ENCODE measurements at regions not wholly inside any gene's neighbourhood (a gene's known extent, or its start where the extent isn't known, plus 50 kb on each side); places are given as distances from the start of the nearest gene placed in this dataset.

DNA sequence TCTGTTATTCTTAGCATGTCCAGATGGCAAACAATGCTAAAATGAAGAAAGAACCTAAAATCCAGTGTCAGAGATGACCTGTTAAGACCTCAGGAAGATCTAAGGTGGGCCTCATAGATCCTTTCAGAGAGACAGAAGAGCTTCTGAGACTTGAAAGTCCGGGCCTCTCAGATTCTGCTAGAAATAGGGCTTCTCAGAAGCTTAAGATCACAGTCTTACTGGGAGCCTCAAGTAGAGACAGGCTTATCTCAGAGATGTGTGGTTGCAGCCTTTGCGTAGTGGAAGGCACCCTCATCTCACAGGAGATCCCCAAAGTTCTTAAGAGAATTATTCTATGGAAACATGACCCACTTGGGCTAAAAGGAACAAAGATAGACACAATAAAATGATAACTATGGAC lies 642.8 kb downstream of the TNS3 start:
- no peaks in the 10 kb centered on the region for H3K27me3 Mint-ChIP-seq (ENCODE audit: low read depth)
- ChIA-PET POLR2A (no interaction called here), CTCF (no interaction called here)
- DNase-seq (ENCODE audit: low spot score): no peak
- no peak overlapping the region for H3K27ac Mint-ChIP-seq
- peaks cover 4% of the 10 kb centered on the region; the same call in 1 of the 2 replicates for H3K9me3 Mint-ChIP-seq
- TF ChIP-seq, protein P1, sequence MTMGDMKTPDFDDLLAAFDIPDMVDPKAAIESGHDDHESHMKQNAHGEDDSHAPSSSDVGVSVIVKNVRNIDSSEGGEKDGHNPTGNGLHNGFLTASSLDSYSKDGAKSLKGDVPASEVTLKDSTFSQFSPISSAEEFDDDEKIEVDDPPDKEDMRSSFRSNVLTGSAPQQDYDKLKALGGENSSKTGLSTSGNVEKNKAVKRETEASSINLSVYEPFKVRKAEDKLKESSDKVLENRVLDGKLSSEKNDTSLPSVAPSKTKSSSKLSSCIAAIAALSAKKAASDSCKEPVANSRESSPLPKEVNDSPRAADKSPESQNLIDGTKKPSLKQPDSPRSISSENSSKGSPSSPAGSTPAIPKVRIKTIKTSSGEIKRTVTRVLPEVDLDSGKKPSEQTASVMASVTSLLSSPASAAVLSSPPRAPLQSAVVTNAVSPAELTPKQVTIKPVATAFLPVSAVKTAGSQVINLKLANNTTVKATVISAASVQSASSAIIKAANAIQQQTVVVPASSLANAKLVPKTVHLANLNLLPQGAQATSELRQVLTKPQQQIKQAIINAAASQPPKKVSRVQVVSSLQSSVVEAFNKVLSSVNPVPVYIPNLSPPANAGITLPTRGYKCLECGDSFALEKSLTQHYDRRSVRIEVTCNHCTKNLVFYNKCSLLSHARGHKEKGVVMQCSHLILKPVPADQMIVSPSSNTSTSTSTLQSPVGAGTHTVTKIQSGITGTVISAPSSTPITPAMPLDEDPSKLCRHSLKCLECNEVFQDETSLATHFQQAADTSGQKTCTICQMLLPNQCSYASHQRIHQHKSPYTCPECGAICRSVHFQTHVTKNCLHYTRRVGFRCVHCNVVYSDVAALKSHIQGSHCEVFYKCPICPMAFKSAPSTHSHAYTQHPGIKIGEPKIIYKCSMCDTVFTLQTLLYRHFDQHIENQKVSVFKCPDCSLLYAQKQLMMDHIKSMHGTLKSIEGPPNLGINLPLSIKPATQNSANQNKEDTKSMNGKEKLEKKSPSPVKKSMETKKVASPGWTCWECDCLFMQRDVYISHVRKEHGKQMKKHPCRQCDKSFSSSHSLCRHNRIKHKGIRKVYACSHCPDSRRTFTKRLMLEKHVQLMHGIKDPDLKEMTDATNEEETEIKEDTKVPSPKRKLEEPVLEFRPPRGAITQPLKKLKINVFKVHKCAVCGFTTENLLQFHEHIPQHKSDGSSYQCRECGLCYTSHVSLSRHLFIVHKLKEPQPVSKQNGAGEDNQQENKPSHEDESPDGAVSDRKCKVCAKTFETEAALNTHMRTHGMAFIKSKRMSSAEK (CRISPR knock-in tag; IDR thresholded peaks at IDR 0.05; ENCODE audit: borderline replicate concordance): no peak
- TF ChIP-seq RORB (CRISPR knock-in tag; IDR thresholded peaks at IDR 0.05) (no peak), FOXP1 (CRISPR knock-in tag; IDR thresholded peaks at IDR 0.05; ENCODE audit: borderline replicate concordance) (no peak), CREM (CRISPR knock-in tag; IDR thresholded peaks at IDR 0.05) (no peak), ELF4 (CRISPR knock-in tag; IDR thresholded peaks at IDR 0.05; ENCODE audit: low read depth) (no peak), TEAD4 (CRISPR knock-in tag; IDR thresholded peaks at IDR 0.05) (no peak), ZNF138 (CRISPR knock-in tag; conservative IDR thresholded peaks at IDR 0.05) (no peak), GTF2I (CRISPR knock-in tag; conservative IDR thresholded peaks at IDR 0.05) (no peak), KAT7 (CRISPR knock-in tag; IDR thresholded peaks at IDR 0.05; ENCODE audit: borderline replicate concordance) (no peak), ESRRA (CRISPR knock-in tag; IDR thresholded peaks at IDR 0.05; ENCODE audit: borderline replicate concordance) (no peak), FOXK1 (CRISPR knock-in tag; IDR thresholded peaks at IDR 0.05) (no peak)
- TF ChIP-seq, protein P2, sequence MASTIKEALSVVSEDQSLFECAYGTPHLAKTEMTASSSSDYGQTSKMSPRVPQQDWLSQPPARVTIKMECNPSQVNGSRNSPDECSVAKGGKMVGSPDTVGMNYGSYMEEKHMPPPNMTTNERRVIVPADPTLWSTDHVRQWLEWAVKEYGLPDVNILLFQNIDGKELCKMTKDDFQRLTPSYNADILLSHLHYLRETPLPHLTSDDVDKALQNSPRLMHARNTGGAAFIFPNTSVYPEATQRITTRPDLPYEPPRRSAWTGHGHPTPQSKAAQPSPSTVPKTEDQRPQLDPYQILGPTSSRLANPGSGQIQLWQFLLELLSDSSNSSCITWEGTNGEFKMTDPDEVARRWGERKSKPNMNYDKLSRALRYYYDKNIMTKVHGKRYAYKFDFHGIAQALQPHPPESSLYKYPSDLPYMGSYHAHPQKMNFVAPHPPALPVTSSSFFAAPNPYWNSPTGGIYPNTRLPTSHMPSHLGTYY (CRISPR knock-in tag; IDR thresholded peaks at IDR 0.05): no peak
- TF ChIP-seq, protein P3, sequence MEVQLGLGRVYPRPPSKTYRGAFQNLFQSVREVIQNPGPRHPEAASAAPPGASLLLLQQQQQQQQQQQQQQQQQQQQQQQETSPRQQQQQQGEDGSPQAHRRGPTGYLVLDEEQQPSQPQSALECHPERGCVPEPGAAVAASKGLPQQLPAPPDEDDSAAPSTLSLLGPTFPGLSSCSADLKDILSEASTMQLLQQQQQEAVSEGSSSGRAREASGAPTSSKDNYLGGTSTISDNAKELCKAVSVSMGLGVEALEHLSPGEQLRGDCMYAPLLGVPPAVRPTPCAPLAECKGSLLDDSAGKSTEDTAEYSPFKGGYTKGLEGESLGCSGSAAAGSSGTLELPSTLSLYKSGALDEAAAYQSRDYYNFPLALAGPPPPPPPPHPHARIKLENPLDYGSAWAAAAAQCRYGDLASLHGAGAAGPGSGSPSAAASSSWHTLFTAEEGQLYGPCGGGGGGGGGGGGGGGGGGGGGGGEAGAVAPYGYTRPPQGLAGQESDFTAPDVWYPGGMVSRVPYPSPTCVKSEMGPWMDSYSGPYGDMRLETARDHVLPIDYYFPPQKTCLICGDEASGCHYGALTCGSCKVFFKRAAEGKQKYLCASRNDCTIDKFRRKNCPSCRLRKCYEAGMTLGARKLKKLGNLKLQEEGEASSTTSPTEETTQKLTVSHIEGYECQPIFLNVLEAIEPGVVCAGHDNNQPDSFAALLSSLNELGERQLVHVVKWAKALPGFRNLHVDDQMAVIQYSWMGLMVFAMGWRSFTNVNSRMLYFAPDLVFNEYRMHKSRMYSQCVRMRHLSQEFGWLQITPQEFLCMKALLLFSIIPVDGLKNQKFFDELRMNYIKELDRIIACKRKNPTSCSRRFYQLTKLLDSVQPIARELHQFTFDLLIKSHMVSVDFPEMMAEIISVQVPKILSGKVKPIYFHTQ (CRISPR knock-in tag; IDR thresholded peaks at IDR 0.05): no peak
- TF ChIP-seq, protein P4, sequence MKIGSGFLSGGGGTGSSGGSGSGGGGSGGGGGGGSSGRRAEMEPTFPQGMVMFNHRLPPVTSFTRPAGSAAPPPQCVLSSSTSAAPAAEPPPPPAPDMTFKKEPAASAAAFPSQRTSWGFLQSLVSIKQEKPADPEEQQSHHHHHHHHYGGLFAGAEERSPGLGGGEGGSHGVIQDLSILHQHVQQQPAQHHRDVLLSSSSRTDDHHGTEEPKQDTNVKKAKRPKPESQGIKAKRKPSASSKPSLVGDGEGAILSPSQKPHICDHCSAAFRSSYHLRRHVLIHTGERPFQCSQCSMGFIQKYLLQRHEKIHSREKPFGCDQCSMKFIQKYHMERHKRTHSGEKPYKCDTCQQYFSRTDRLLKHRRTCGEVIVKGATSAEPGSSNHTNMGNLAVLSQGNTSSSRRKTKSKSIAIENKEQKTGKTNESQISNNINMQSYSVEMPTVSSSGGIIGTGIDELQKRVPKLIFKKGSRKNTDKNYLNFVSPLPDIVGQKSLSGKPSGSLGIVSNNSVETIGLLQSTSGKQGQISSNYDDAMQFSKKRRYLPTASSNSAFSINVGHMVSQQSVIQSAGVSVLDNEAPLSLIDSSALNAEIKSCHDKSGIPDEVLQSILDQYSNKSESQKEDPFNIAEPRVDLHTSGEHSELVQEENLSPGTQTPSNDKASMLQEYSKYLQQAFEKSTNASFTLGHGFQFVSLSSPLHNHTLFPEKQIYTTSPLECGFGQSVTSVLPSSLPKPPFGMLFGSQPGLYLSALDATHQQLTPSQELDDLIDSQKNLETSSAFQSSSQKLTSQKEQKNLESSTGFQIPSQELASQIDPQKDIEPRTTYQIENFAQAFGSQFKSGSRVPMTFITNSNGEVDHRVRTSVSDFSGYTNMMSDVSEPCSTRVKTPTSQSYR (CRISPR knock-in tag; IDR thresholded peaks at IDR 0.05): no peak
- TF ChIP-seq, protein P5, sequence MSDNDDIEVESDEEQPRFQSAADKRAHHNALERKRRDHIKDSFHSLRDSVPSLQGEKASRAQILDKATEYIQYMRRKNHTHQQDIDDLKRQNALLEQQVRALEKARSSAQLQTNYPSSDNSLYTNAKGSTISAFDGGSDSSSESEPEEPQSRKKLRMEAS (CRISPR knock-in tag; IDR thresholded peaks at IDR 0.05): no peak
- TF ChIP-seq, protein P6, sequence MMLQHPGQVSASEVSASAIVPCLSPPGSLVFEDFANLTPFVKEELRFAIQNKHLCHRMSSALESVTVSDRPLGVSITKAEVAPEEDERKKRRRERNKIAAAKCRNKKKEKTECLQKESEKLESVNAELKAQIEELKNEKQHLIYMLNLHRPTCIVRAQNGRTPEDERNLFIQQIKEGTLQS (CRISPR knock-in tag; conservative IDR thresholded peaks at IDR 0.05): no peak
- TF ChIP-seq, protein P7, sequence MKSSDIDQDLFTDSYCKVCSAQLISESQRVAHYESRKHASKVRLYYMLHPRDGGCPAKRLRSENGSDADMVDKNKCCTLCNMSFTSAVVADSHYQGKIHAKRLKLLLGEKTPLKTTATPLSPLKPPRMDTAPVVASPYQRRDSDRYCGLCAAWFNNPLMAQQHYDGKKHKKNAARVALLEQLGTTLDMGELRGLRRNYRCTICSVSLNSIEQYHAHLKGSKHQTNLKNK (CRISPR knock-in tag; IDR thresholded peaks at IDR 0.05): no peak
- no peaks in the 10 kb centered on the region for H3K36me3 Mint-ChIP-seq
- H3K4me1 Mint-ChIP-seq: no peaks in the 10 kb centered on the region
- ATAC-seq: no peak
- H3K4me3 Mint-ChIP-seq: no peak overlapping the region
